ENCODE measurements at regions not wholly inside any gene's neighbourhood (a gene's known extent, or its start where the extent isn't known, plus 50 kb on each side); places are given as distances from the start of the nearest gene placed in this dataset.
A peak's percentile ranks its signal among the peaks of the same experiment; 100 is the strongest.

GRCh38 chr1:194102607-194103006 lies 916.2 kb upstream of the B3GALT2 start:
- 67 to 70% methylated on average over 2 of the region's 2 CpGs for WGBS, 2 donors
- no peak overlapping the region for H3K9ac ChIP-seq (ENCODE audit: insufficient read depth in 1 of 2, low read length in 2 of 2)
- no peaks in the 10 kb centered on the region for H3K9me3 ChIP-seq (ENCODE audit: control insufficient read depth in 4 of 4, insufficient read depth in 3 of 4, low read length in 3 of 4)
- no peak for ATAC-seq (ENCODE audit: insufficient read depth, low FRiP score)
- H3K27ac ChIP-seq (ENCODE audit: low read depth in 1 of 2, low read length in 1 of 2) = no peak overlapping the region
- TF ChIP-seq CTCF (IDR thresholded peaks at IDR 0.05; ENCODE audit: control extremely low read depth, extremely low read depth) = no peak
- H3K4me3 ChIP-seq = no peak overlapping the region
- no peaks in the 10 kb centered on the region for H3K27me3 ChIP-seq (ENCODE audit: control insufficient read depth in 3 of 3, insufficient read depth in 3 of 3, low read length in 2 of 3)
- DNase-seq = no peak
- no peaks in the 10 kb centered on the region for H3K4me1 ChIP-seq (ENCODE audit: control insufficient read depth in 5 of 5, insufficient read depth in 5 of 5, low read length in 5 of 5)
- H3K36me3 ChIP-seq (ENCODE audit: control insufficient read depth in 4 of 4, insufficient read depth in 4 of 4, low read length in 4 of 4) = no peaks in the 10 kb centered on the region

- Histone ChIP-seq H3K9ac (ENCODE audit: insufficient read depth in 1 of 2, low read length in 2 of 2) (no peak overlapping the region), H3K4me3 (no peak overlapping the region), H3K9me3 (ENCODE audit: control insufficient read depth in 4 of 4, insufficient read depth in 3 of 4, low read length in 3 of 4) (no peaks in the 10 kb centered on the region), H3K36me3 (ENCODE audit: control insufficient read depth in 4 of 4, insufficient read depth in 4 of 4, low read length in 4 of 4) (no peaks in the 10 kb centered on the region), H3K27me3 (ENCODE audit: control insufficient read depth in 3 of 3, insufficient read depth in 3 of 3, low read length in 2 of 3) (no peaks in the 10 kb centered on the region), H3K4me1 (ENCODE audit: control insufficient read depth in 5 of 5, insufficient read depth in 5 of 5, low read length in 5 of 5) (peaks cover 0 to 2% (median 0%) of the 10 kb centered on the region in 5 donors), H3K27ac (ENCODE audit: low read depth in 1 of 2, low read length in 1 of 2) (no peak overlapping the region)
- TF ChIP-seq CTCF (IDR thresholded peaks at IDR 0.05; ENCODE audit: control extremely low read depth, extremely low read depth) = no peak
- DNase-seq = no peak
- WGBS, 2 donors = 40 to 69% methylated on average over 3 of the region's 3 CpGs
- ATAC-seq (ENCODE audit: insufficient read depth, low FRiP score) = no peak
Observed at GRCh38 chr1:194084755-194085154, 898.3 kb upstream of the B3GALT2 start.

- peaks cover 0 to 3% (median 0%) of the 10 kb centered on the region in 4 donors for H3K9me3 ChIP-seq (ENCODE audit: control insufficient read depth in 4 of 4, insufficient read depth in 3 of 4, low read length in 3 of 4)
- H3K27me3 ChIP-seq (ENCODE audit: control insufficient read depth in 3 of 3, insufficient read depth in 3 of 3, low read length in 2 of 3) = no peaks in the 10 kb centered on the region
- H3K27ac ChIP-seq (ENCODE audit: low read depth in 1 of 2, low read length in 1 of 2) = no peak overlapping the region
- no peak for TF ChIP-seq CTCF (IDR thresholded peaks at IDR 0.05; ENCODE audit: control extremely low read depth, extremely low read depth)
- H3K4me1 ChIP-seq (ENCODE audit: control insufficient read depth in 5 of 5, insufficient read depth in 5 of 5, low read length in 5 of 5) = peaks cover 0 to 2% (median 0%) of the 10 kb centered on the region in 5 donors
- H3K4me3 ChIP-seq = no peak overlapping the region
- H3K36me3 ChIP-seq (ENCODE audit: control insufficient read depth in 4 of 4, insufficient read depth in 4 of 4, low read length in 4 of 4) = no peaks in the 10 kb centered on the region
- ATAC-seq (ENCODE audit: insufficient read depth, low FRiP score) (no peak), DNase-seq (peak in 1 of 3 donors; percentile 21)
- no peak overlapping the region for H3K9ac ChIP-seq (ENCODE audit: insufficient read depth in 1 of 2, low read length in 2 of 2)
Observed at GRCh38 chr1:194081444-194081843, 895.0 kb upstream of the B3GALT2 start.

- Histone ChIP-seq H3K4me1 (ENCODE audit: control insufficient read depth in 5 of 5, insufficient read depth in 5 of 5, low read length in 5 of 5) (peaks cover 0 to 2% (median 0%) of the 10 kb centered on the region in 5 donors), H3K36me3 (ENCODE audit: control insufficient read depth in 4 of 4, insufficient read depth in 4 of 4, low read length in 4 of 4) (no peaks in the 10 kb centered on the region), H3K4me3 (no peak overlapping the region), H3K27me3 (ENCODE audit: control insufficient read depth in 3 of 3, insufficient read depth in 3 of 3, low read length in 2 of 3) (no peaks in the 10 kb centered on the region), H3K27ac (ENCODE audit: low read depth in 1 of 2, low read length in 1 of 2) (no peak overlapping the region), H3K9ac (ENCODE audit: insufficient read depth in 1 of 2, low read length in 2 of 2) (no peak overlapping the region), H3K9me3 (ENCODE audit: control insufficient read depth in 4 of 4, insufficient read depth in 3 of 4, low read length in 3 of 4) (peaks cover 0 to 3% (median 0%) of the 10 kb centered on the region in 4 donors)
- 98% methylated on average over 2 of the region's 2 CpGs for WGBS, 2 donors
- ATAC-seq (ENCODE audit: insufficient read depth, low FRiP score) (no peak), DNase-seq (no peak)
- no peak for TF ChIP-seq CTCF (IDR thresholded peaks at IDR 0.05; ENCODE audit: control extremely low read depth, extremely low read depth)
Observed at GRCh38 chr1:194080826-194081225, 894.4 kb upstream of the B3GALT2 start.

All from lung (tissue), 11 donors.